CD14-positive monocyte (primary cell): ENCODE measurements at regions not wholly inside any gene's neighbourhood (a gene's known extent, or its start where the extent isn't known, plus 50 kb on each side); places are given as distances from the start of the nearest gene placed in this dataset.

Source experiments
- DNase-seq, 3 donors: peaks; one replicate each; pipeline ENCODE4 v3.0.0-alpha.2; 2011 to 2022
- H2AFZ ChIP-seq: 2 replicates; pipeline ENCODE4 v1.6.0; 2012; ENCODE audit warnings: mild to moderate bottlenecking, low read depth, low read length, inconsistent platforms; ENCODE audit not compliant: insufficient read depth, poor library complexity, severe bottlenecking
- H3K27ac ChIP-seq, 2 donors: 1 replicate in 1 of 2; 2 replicates in 1 of 2; pipeline ENCODE4 v1.5.1; 2012 to 2013; ENCODE audit warnings: low read length in 2 of 2, control low read depth in 1 of 2, inconsistent platforms in 1 of 2, low read depth in 1 of 2, mild to moderate bottlenecking in 1 of 2
- H3K27me3 ChIP-seq, 2 donors: one replicate each; pipeline versions ENCODE4 v1.6.0 to v1.6.1; 2011 to 2013; ENCODE audit warnings: low read length in 2 of 2; ENCODE audit not compliant: control insufficient read depth in 2 of 2, insufficient read depth in 2 of 2
- H3K36me3 ChIP-seq, 2 donors: replicated peaks in 1 of 2; 1 replicate in 1 of 2; 2 replicates in 1 of 2; pipeline versions ENCODE4 v1.5.1 to v1.6.1; 2012 to 2013; ENCODE audit warnings: low read length in 2 of 2, control low read depth in 1 of 2, inconsistent platforms in 1 of 2, mild to moderate bottlenecking in 1 of 2; ENCODE audit not compliant: insufficient read depth in 2 of 2, control insufficient read depth in 1 of 2
- H3K4me1 ChIP-seq, 2 donors: 1 replicate in 1 of 2; 2 replicates in 1 of 2; pipeline versions ENCODE4 v1.5.1 to v1.6.1; 2012 to 2013; ENCODE audit warnings: low read length in 2 of 2, control low read depth in 1 of 2, inconsistent platforms in 1 of 2, mild to moderate bottlenecking in 1 of 2, moderate library complexity in 1 of 2; ENCODE audit not compliant: insufficient read depth in 2 of 2, control insufficient read depth in 1 of 2
- H3K4me2 ChIP-seq: replicated peaks from 2 replicates; pipeline ENCODE3; 2012; ENCODE audit warnings: low read length, moderate library complexity, mild to moderate bottlenecking; ENCODE audit not compliant: poor library complexity, severe bottlenecking; ENCODE audit errors: extremely low read depth
- H3K4me3 ChIP-seq, 3 experiments: fragments of 200-600 bp in 1 of 3; sonication (generic) in 1 of 3; replicated peaks in 1 of 3; 1 replicate in 2 of 3; 2 replicates in 1 of 3; pipeline ENCODE4 v1.5.1; 2011 to 2013; ENCODE audit warnings: low read length in 3 of 3, mild to moderate bottlenecking in 3 of 3, control low read depth in 2 of 3, low read depth in 2 of 3, inconsistent platforms in 1 of 3, moderate library complexity in 1 of 3
- H3K79me2 ChIP-seq: 2 replicates; pipeline ENCODE4 v1.6.0; 2012; ENCODE audit warnings: mild to moderate bottlenecking, control low read depth, inconsistent platforms, low read length, moderate library complexity; ENCODE audit not compliant: insufficient read depth
- H3K9ac ChIP-seq: 2 replicates; pipeline ENCODE4 v1.6.0; 2017; ENCODE audit warnings: low read length, mild to moderate bottlenecking; ENCODE audit not compliant: insufficient read depth, poor library complexity, severe bottlenecking
- H3K9me3 ChIP-seq, 2 donors: replicated peaks in 1 of 2; 1 replicate in 1 of 2; 2 replicates in 1 of 2; pipeline versions ENCODE4 v1.5.1 to v1.6.1; 2012 to 2013; ENCODE audit warnings: low read length in 2 of 2, control low read depth in 1 of 2; ENCODE audit not compliant: control insufficient read depth in 1 of 2, insufficient read depth in 1 of 2
- H4K20me1 ChIP-seq: 2 replicates; pipeline ENCODE4 v1.6.0; 2012; ENCODE audit warnings: mild to moderate bottlenecking, low read length, control low read depth, moderate library complexity; ENCODE audit not compliant: insufficient read depth
- H3K27ac Mint-ChIP-seq, 7 donors: one replicate each; pipeline ENCODE4 v1.8.0; 2020; ENCODE audit warnings: mild to moderate bottlenecking in 7 of 7, mixed read lengths in 7 of 7, moderate library complexity in 6 of 7, inconsistent platforms in 2 of 7
- H3K27me3 Mint-ChIP-seq, 3 donors: one replicate each; pipeline ENCODE4 v1.8.0; 2021 to 2022; ENCODE audit warnings: low read depth in 3 of 3, mild to moderate bottlenecking in 3 of 3, mixed read lengths in 3 of 3, moderate library complexity in 3 of 3, inconsistent platforms in 1 of 3
- H3K36me3 Mint-ChIP-seq, 2 donors: one replicate each; pipeline ENCODE4 v1.8.0; 2020; ENCODE audit warnings: mixed read lengths in 2 of 2, inconsistent platforms in 1 of 2, mild to moderate bottlenecking in 1 of 2
- H3K4me1 Mint-ChIP-seq: one replicate; pipeline ENCODE4 v1.8.0; 2020; ENCODE audit warnings: mild to moderate bottlenecking, mixed read lengths
- H3K4me3 Mint-ChIP-seq, 2 donors: one replicate each; pipeline ENCODE4 v1.8.0; 2020; ENCODE audit warnings: mild to moderate bottlenecking in 2 of 2, mixed read lengths in 2 of 2, moderate library complexity in 1 of 2
- H3K9me3 Mint-ChIP-seq, 7 donors: one replicate each; pipeline ENCODE4 v1.8.0; 2020 to 2022; ENCODE audit warnings: mixed read lengths in 7 of 7, mild to moderate bottlenecking in 6 of 7, moderate library complexity in 6 of 7, inconsistent platforms in 2 of 7
- CTCF ChIP-seq: fragments of 200-600 bp; IDR thresholded peaks from one replicate; pipeline ENCODE4 v1.8.0; 2022; ENCODE audit warnings: antibody characterized with exemption, mild to moderate bottlenecking
- WGBS: methylation state at CpG from one replicate; pipeline ENCODE4 v1.1.5; 2013; ENCODE audit warnings: missing lambda C conversion rate; ENCODE audit not compliant: insufficient coverage; 5-methylcytosine and 5-hydroxymethylcytosine counted together
- intact Hi-C, 2 donors: fragments of 100-400 bp; cut with micrococcal nuclease; formaldehyde crosslinking; loops; one replicate each; pipeline versions ENCODE4 v1.15.0 to v1.15.1; 2023

DNA sequence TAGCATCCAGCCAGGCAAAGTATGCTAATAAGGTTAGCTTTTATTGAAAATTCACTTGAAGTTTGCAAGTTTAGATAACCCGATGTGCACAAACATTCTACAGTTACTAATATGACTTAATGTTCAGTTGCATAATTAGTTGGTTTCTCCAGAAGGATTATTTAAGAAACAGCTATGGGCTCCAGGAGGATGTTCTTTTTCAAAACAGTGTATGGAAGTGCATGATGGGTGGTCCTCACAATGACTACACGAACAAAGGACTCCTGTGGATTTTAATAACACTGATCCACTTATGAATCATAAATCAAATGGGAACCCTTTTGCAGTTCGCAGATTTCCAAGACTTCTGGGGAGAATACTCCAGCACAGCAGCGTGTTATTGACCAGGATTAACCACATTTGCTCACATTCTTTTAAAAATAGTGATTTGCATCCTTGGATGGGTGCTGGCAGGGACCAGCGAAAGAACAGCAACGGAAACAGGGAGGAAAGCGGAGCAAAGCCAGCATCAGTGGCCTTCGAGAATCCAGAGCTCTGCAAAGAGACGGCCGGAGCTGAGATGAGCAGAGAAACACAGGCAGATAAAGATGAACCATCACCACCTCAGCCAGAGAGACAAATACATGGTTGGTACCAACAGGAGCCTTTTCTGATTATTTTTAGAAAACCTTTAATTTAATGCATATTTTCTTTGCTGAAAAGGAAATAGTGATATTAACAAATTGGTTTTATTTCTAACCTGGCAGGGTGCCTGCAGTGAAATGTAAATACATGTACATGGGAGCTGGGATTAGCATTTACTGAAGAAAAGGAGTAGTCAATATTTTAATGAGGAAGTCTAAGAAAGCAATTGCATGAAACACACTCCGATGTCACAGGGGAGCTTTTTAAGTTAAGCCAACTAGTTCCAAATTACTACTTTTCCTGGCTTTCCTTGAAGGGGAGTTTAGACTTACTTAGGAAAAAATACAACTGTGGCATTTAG, 623.2 kb upstream of the ZFHX3 start:
- Mint-ChIP-seq H3K27me3 (peaks cover 0 to 2% (median 0%) of the 10 kb centered on the region in 3 donors), H3K27ac (no peak overlapping the region), H3K4me1 (no peaks in the 10 kb centered on the region), H3K36me3 (no peaks in the 10 kb centered on the region), H3K9me3 (peaks cover 0 to 9% (median 5%) of the 10 kb centered on the region in 7 donors), H3K4me3 (no peak overlapping the region)
- H3K27me3 ChIP-seq: no peaks in the 10 kb centered on the region
- no peak for TF ChIP-seq CTCF
- H3K9me3 ChIP-seq: peaks cover 0 to 4% of the 10 kb centered on the region in 2 donors
- no peak overlapping the region for H3K4me3 ChIP-seq
- H3K79me2 ChIP-seq: no peaks in the 10 kb centered on the region
- no peak overlapping the region for H3K4me2 ChIP-seq
- H3K27ac ChIP-seq: no peak overlapping the region
- DNase-seq: no peak
- H3K9ac ChIP-seq: no peak overlapping the region
- no peak overlapping the region for H2AFZ ChIP-seq
- no peaks in the 10 kb centered on the region for H3K4me1 ChIP-seq
- intact Hi-C loops: no loop called here
- no peaks in the 10 kb centered on the region for H4K20me1 ChIP-seq
- 50% methylated on average over 4 of the region's 11 CpGs for WGBS
- H3K36me3 ChIP-seq: no peaks in the 10 kb centered on the region

DNA sequence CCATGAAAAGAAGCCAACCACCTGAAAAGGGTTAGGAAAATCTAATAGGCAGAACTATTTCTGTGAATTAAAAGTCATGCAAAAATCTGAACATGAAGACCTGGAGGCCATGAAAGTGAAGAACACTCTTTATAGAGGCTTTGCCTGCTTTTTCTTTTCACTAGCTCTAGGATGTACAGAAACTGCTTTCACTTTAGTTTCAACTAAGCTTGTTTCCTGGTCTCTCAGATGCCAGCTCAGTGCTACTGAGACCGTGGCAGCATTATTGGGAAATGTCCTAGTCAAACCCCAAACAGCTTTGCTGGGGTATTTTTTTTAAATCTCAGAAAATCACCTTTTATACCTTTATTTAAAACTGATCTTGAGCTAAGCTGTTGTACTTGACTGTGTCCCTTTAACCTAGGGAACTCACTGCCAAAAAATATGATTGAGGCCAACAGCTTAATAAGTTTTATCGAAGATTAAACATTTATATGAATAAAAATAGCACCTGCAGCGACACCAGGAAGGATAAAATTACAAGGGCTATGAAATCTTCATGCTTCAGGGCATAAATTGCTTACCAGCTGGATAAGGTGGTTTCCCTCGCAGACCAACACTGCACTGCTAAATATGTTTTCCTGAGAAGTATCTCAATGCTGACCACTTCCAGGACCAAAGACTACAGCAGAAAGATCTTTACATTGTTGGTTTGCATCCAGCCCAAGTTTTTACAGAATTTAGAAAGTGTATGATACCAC, 621.8 kb upstream of the ZFHX3 start:
- Histone ChIP-seq H3K79me2 (no peaks in the 10 kb centered on the region), H3K4me2 (no peak overlapping the region), H3K27ac (no peak overlapping the region), H3K9ac (no peak overlapping the region), H3K36me3 (no peaks in the 10 kb centered on the region), H2AFZ (no peak overlapping the region), H3K27me3 (no peaks in the 10 kb centered on the region), H4K20me1 (no peaks in the 10 kb centered on the region), H3K9me3 (peaks cover 0 to 1% of the 10 kb centered on the region in 2 donors), H3K4me1 (no peaks in the 10 kb centered on the region), H3K4me3 (no peak overlapping the region)
- Mint-ChIP-seq H3K27me3 (peaks cover 0 to 2% (median 0%) of the 10 kb centered on the region in 3 donors), H3K9me3 (peaks cover 0 to 9% (median 3%) of the 10 kb centered on the region in 7 donors), H3K4me1 (no peaks in the 10 kb centered on the region), H3K27ac (no peak overlapping the region), H3K4me3 (no peak overlapping the region), H3K36me3 (no peaks in the 10 kb centered on the region)
- TF ChIP-seq CTCF: no peak
- WGBS: 100% methylated on average over 1 of the region's 4 CpGs
- intact Hi-C loops: no loop called here
- DNase-seq: no peak
